Vagina (tissue), 2 donors: ENCODE measurements at regions not wholly inside any gene's neighbourhood (a gene's known extent, or its start where the extent isn't known, plus 50 kb on each side); places are given as distances from the start of the nearest gene placed in this dataset.
"Not testable (repeated sequence)": the region's sequence is repeated elsewhere in the genome, so short reads cannot be mapped to it uniquely, and the experiment has no call there.

Source experiments
- DNase-seq, 2 donors: peaks; one replicate each; pipeline ENCODE4 v3.0.0-alpha.2; 2017; ENCODE audit errors: extremely low spot score in 2 of 2
- H3K27ac ChIP-seq: fragments of 200-600 bp; sonication (generic); one replicate; pipeline ENCODE4 v1.5.1; 2019
- H3K27me3 ChIP-seq: fragments of 200-600 bp; sonication (generic); one replicate; pipeline ENCODE4 v1.5.1; 2019
- H3K36me3 ChIP-seq, 2 donors: fragments of 200-600 bp; sonication (generic); one replicate each; pipeline ENCODE4 v1.5.1; 2017 to 2019
- H3K4me1 ChIP-seq: fragments of 200-600 bp; sonication (generic); one replicate; pipeline ENCODE4 v1.5.1; 2019
- H3K4me3 ChIP-seq, 2 donors: fragments of 200-600 bp; sonication (generic); 1 replicate in 1 of 2; 2 replicates in 1 of 2; pipeline ENCODE4 v1.5.1; 2016 to 2019
- H3K9me3 ChIP-seq: fragments of 200-600 bp; sonication (generic); one replicate; pipeline ENCODE4 v1.5.1; 2019
- CTCF ChIP-seq, 3 experiments: fragments of 450-650 bp in 2 of 3; fragments of 200-600 bp in 1 of 3; sonication (generic) in 1 of 3; IDR thresholded peaks; one replicate each; pipeline ENCODE4 v1.5.1; 2017 to 2019; ENCODE audit warnings: antibody characterized with exemption in 3 of 3, mild to moderate bottlenecking in 2 of 3, moderate library complexity in 2 of 3
- POLR2A ChIP-seq, 2 donors: fragments of 450-650 bp; IDR thresholded peaks; one replicate each; pipeline ENCODE4 v1.6.1; 2017; ENCODE audit warnings: antibody characterized with exemption in 2 of 2, mild to moderate bottlenecking in 2 of 2, moderate library complexity in 2 of 2
- POLR2AphosphoS5 ChIP-seq, 2 donors: sonication (generic); formaldehyde crosslinking; IDR thresholded peaks; one replicate each; pipeline ENCODE4 v1.9.0; 2017; ENCODE audit warnings: antibody characterized with exemption in 2 of 2, mild to moderate bottlenecking in 2 of 2, low read depth in 1 of 2; ENCODE audit not compliant: insufficient read depth in 1 of 2
- intact Hi-C: fragments of 100-400 bp; cut with DNase I; formaldehyde crosslinking; loops from one replicate; pipeline ENCODE4 v1.15.1; 2023

GRCh38 chrX:67436867-67437266, 107.0 kb upstream of the AR start:
- Histone ChIP-seq H3K27ac (no peak overlapping the region), H3K4me3 (no peak overlapping the region), H3K4me1 (no peaks in the 10 kb centered on the region), H3K27me3 (no peaks in the 10 kb centered on the region), H3K36me3 (no peaks in the 10 kb centered on the region), H3K9me3 (no peaks in the 10 kb centered on the region)
- TF ChIP-seq POLR2AphosphoS5 (IDR thresholded peaks at IDR 0.05; ENCODE audit: insufficient read depth in 1 of 2, low read depth in 1 of 2) (no peak), POLR2A (IDR thresholded peaks at IDR 0.05) (no peak), CTCF (IDR thresholded peaks at IDR 0.05) (no peak)
- DNase-seq = no peak
- intact Hi-C loops = no loop called here

- TF ChIP-seq POLR2AphosphoS5 (IDR thresholded peaks at IDR 0.05; ENCODE audit: insufficient read depth in 1 of 2, low read depth in 1 of 2) (no peak), CTCF (IDR thresholded peaks at IDR 0.05) (no peak), POLR2A (IDR thresholded peaks at IDR 0.05) (no peak)
- Histone ChIP-seq H3K27ac (no peak overlapping the region), H3K27me3 (no peaks in the 10 kb centered on the region), H3K36me3 (no peaks in the 10 kb centered on the region), H3K4me1 (no peaks in the 10 kb centered on the region), H3K9me3 (no peaks in the 10 kb centered on the region), H3K4me3 (no peak overlapping the region)
- intact Hi-C loops = no loop called here
- DNase-seq = no peak
Observed at GRCh38 chrX:67437821-67438220, 106.0 kb upstream of the AR start.

- DNase-seq, intact Hi-C loops, H3K27ac ChIP-seq: not testable (repeated sequence)
Observed at GRCh38 chrX:67475259-67475658, 68.6 kb upstream of the AR start.

GRCh38 chrX:67480789-67481188, 63.0 kb upstream of the AR start:
- intact Hi-C loops = no loop called here
- no peak for DNase-seq
- Histone ChIP-seq H3K27me3 (no peaks in the 10 kb centered on the region), H3K4me3 (no peak overlapping the region), H3K27ac (no peak overlapping the region), H3K4me1 (no peaks in the 10 kb centered on the region), H3K36me3 (no peaks in the 10 kb centered on the region), H3K9me3 (no peaks in the 10 kb centered on the region)
- TF ChIP-seq POLR2AphosphoS5 (IDR thresholded peaks at IDR 0.05; ENCODE audit: insufficient read depth in 1 of 2, low read depth in 1 of 2) (no peak), POLR2A (IDR thresholded peaks at IDR 0.05) (no peak), CTCF (IDR thresholded peaks at IDR 0.05) (no peak)

More at GRCh38 chrX:67475259-67475658, 68.6 kb upstream of the AR start:
- not testable (repeated sequence) for H3K9me3 ChIP-seq, H3K4me1 ChIP-seq, H3K36me3 ChIP-seq, H3K4me3 ChIP-seq, H3K27me3 ChIP-seq
